ACHN (cell line): ENCODE measurements at regions not wholly inside any gene's neighbourhood (a gene's known extent, or its start where the extent isn't known, plus 50 kb on each side); places are given as distances from the start of the nearest gene placed in this dataset.
"Not testable (repeated sequence)": the region's sequence is repeated elsewhere in the genome, so short reads cannot be mapped to it uniquely, and the experiment has no call there.

Experiments used
- DNase-seq: peaks from one replicate; pipeline ENCODE4 v3.0.0-alpha.2; 2015
- in situ Hi-C: cut with HindIII; loops from 2 replicates; pipeline ENCODE4 v1.10.0; 2017; ENCODE audit warnings: low sequenced_read_pairs, low pct_ligation_motif_present, low pct_unique_long_range_greater_than_20kb

DNA sequence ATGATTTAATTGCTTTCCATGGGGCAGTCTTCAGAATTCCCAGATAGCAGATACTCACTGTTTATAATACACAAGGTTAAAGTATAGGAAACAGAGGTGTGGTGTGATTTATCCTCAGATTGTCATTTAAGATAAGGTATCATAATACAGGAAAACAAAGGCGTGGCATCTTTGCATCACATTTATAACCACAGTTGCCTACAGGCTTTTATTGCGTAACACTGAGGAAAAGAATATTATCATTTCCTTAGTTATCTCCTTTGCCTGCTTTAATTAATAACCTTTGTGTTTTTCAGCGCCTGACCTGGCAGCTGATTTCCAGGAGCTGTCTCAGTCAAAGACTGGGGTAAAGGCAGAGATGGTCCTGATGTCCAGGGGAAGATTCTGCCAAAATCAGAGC lies 68.8 kb downstream of the SSX7 start:
- in situ Hi-C loops: no loop called here
- no peak for DNase-seq

DNA sequence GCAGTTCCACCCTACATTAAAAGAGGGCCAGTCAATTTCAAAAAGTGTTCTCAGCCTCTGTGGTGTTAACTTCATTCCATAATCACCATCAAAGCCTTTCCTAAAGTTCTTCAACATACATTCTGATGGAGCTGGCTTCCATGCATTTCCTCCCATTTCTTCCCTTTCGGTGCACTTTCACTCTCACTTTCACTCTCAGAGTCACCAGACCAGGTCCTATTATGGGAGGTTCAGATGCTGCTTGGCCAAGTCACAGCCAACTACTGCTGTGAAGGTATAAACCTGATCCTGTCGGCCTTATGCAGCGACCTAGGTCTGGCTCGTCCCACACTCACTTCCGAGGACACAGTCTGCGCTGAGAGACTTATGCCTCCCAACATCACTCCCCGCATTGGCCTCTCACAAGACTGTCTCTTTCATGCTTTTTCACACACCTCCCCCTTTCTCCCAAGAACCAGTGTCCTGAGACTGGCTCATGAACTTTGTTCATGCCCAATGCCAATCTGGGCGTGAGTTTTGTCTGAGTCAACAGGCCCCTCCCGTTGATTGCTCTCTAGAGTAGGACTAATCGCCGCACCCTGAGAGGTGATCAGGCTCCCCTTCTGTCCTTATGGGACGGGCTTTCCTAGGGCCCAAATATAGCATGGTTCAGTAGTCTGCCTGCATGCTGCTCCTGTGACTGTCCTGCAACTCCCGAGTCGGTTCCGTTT lies 60.8 kb upstream of the XAGE1B start:
- in situ Hi-C loops: no loop called here
- no peak for DNase-seq

DNA sequence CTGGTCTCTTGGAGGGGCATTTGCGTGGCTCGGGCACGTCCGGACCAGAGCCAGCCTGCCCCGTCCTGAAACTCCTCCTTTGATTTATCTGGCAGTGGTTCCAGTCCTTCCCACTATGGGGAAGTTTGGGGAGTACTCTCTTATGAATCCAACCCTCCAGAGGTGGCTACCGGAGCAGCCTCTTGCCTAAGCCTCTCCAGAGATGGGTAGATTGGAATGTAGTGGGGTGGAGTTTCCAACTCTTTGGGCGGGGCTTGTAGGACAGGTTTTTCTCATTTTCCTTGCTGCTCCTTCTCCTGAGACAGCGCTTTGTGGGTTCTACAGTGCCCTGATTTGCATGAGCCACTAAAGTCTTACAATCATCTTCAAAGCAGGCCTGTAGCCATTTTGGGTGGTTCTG lies 60.1 kb upstream of the XAGE1B start:
- DNase-seq: no peak
- in situ Hi-C loops: no loop called here

DNA sequence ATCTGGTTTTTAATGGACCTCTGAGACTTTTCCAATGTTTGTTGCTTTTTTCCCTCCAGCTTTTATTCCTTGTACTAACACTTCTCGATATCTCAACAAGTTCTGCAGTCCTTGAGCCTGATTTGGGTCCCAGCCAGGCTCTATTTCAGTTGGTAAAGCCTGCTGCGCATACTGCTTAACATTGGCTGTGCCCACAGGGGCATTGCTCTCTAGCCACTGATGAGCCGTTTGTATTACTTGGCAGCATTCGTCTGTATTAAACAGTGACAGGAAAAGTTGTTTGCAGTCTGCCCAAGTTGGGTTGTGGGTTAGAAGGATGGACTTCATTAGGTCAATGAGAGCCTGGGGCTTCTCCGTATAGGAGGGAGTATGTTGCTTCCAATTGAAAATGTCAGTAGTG lies 59.6 kb upstream of the XAGE1B start:
- DNase-seq: no peak
- in situ Hi-C loops: no loop called here

DNA sequence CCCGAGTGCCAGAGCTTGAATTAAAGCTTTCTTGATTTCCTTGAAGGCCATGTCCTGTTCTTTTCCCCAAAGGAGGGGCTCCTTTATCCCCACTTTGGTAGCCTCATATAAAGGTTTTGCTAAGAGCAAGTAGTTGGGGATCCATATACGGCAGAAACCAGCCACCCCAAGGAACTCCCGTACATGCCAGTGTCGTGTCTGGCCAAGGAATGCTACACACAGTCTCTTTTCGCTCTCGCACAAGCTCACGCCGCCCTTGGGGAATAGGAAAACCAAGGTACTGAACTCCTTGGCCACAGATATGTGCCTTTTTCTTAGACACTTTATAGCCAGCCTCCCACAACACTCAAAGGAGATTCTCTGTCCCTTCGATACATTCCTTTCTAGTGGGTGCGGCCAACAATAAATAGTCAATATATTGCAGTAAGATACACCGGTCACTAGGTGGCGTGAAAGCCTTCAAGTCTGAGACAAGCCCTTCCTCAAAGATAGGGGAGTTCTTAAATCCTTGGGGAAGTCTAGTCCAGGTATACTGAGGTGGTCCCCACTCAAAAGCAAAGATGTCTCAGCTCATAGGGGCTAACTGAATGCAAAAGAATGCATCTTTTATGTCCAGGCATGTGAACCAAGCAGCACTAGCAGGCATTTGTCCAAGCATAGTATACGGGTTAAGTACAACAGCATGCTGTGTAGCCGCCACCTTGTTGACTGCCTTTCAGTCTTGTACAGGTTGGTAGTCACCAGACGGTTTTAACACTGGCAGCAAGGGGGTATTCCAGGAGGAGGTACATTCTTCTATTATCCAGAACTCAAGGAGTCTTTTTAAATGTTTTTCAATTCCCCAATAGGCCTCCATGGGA lies 57.8 kb upstream of the XAGE1B start:
- peak; percentile 43 for DNase-seq
- in situ Hi-C loops: no loop called here

DNA sequence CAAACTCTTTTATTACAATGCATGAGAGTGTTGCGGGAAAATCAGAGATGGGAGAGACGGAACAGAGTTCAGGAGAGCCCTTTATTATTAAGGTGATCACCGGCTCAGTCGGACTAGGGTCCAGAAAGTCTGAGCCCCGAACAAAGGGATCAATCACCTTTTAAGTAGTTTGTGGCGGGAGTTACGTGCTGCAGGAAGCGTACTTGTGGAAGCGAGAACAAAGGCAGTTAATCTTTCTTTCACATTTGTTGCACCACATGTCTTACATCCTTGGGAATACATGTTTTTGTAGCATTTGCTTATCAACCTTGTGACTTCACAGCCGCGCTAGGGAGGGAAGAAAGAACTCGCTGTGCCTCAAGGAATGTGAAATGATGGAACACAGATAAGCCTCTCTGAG lies 51.3 kb upstream of the XAGE1B start:
- DNase-seq, in situ Hi-C loops: not testable (repeated sequence)
